ENCODE measurements at regions not wholly inside any gene's neighbourhood (a gene's known extent, or its start where the extent isn't known, plus 50 kb on each side); places are given as distances from the start of the nearest gene placed in this dataset.

GRCh38 chr13:31686670-31687425 lies 52.5 kb upstream of the RXFP2 start:
- DNase-seq (ENCODE audit: low spot score): peak; percentile 56
